Aorta (tissue), 5 donors: ENCODE measurements at regions not wholly inside any gene's neighbourhood (a gene's known extent, or its start where the extent isn't known, plus 50 kb on each side); places are given as distances from the start of the nearest gene placed in this dataset.

ENCODE experiments used
- ATAC-seq: fragments of 200-7000 bp; cut with Tn5 transposase; one replicate; pipeline ENCODE4 v1.9.1; 2022; ENCODE audit warnings: moderate library complexity; ENCODE audit not compliant: low FRiP score
- DNase-seq, 2 donors: peaks; one replicate each; pipeline ENCODE4 v3.0.0-alpha.2; 2020
- H3K27ac ChIP-seq, 2 donors: one replicate each; pipeline ENCODE4 v1.5.1; 2013; ENCODE audit warnings: low read length in 2 of 2, mild to moderate bottlenecking in 2 of 2, moderate library complexity in 2 of 2, control low read depth in 1 of 2, inconsistent platforms in 1 of 2, low read depth in 1 of 2
- H3K27me3 ChIP-seq, 2 donors: one replicate each; pipeline ENCODE4 v1.6.1; 2013; ENCODE audit warnings: control low read depth in 1 of 2, low read length in 1 of 2, mild to moderate bottlenecking in 1 of 2, moderate library complexity in 1 of 2; ENCODE audit not compliant: insufficient read depth in 2 of 2, control insufficient read depth in 1 of 2
- H3K36me3 ChIP-seq, 2 donors: one replicate each; pipeline ENCODE4 v1.6.1; 2013; ENCODE audit warnings: control low read depth in 1 of 2, low read length in 1 of 2, mild to moderate bottlenecking in 1 of 2; ENCODE audit not compliant: insufficient read depth in 2 of 2, control insufficient read depth in 1 of 2
- H3K4me1 ChIP-seq, 2 donors: one replicate each; pipeline ENCODE4 v1.6.1; 2013; ENCODE audit warnings: low read length in 2 of 2, control low read depth in 1 of 2, mild to moderate bottlenecking in 1 of 2, moderate library complexity in 1 of 2; ENCODE audit not compliant: insufficient read depth in 2 of 2, control insufficient read depth in 1 of 2
- H3K4me3 ChIP-seq, 2 donors: one replicate each; pipeline ENCODE4 v1.5.1; 2013; ENCODE audit warnings: low read length in 2 of 2, control low read depth in 1 of 2, mild to moderate bottlenecking in 1 of 2
- H3K9me3 ChIP-seq: one replicate; pipeline ENCODE4 v1.6.1; 2013; ENCODE audit warnings: mild to moderate bottlenecking, low read length; ENCODE audit not compliant: control insufficient read depth
- WGBS, 2 donors: extraction: QIAGEN DNeasy Blood & Tissue Kit; methylation state at CpG; one replicate each; pipeline ENCODE4 v1.1.7; 2013; 5-methylcytosine and 5-hydroxymethylcytosine counted together
- intact Hi-C, 2 donors: fragments of 100-400 bp; cut with DNase I; formaldehyde crosslinking; loops; one replicate each; pipeline versions ENCODE4 v1.14.2 to v1.15.0; 2022
- donor health status: healthy with polysubstance abuse.
- donor health status: Bipolar disorder and iron deficiency.
- donor health status: DM: no; HTN: no; CAD: no.
- donor health status: DM: no; HTN: no; CAD: no.
- donor health status: DM: yes; HTN: yes; CAD: no.

DNA sequence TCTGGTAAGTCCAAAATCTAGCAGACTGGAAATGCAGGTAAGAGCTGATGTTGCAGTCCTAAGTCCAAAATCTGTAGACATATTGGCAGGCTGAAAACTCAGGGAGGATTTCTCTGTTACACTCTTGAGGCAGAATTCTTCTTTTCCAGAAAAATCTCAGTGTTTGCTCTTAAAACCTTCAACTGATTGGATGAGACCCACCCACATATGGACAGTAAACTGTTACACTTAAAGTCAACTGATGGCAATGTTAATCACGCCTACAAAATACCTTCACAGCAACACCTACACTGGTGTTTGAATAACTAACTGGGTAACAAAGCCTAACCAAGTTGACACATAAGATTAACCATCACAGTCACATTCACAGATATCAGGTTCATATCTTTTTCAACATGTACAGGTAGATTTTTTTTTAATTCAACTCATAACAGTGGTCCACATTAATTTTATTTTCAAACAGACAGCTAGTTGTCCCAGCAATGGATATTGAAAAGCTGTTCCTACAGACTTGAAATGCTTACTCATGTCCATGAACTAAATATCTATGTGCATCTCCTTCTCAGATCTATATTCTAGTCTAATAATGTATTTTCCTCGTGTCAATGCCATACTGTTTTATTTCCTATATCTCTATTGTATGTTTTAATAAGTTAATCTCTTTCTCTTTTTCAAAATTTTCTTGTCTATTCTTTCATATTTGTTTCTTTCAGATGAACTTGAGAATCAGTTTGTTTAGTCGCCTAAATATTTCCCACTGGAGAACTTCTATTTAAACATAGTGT lies 110.1 kb downstream of the TMPRSS5 start:
- no peak for ATAC-seq
- no peaks in the 10 kb centered on the region for H3K27me3 ChIP-seq
- H3K4me3 ChIP-seq, result no peak overlapping the region
- DNase-seq, result no peak
- intact Hi-C loops, result no loop called here
- no peaks in the 10 kb centered on the region for H3K36me3 ChIP-seq
- WGBS, 2 donors, result 87 to 90% methylated on average over 3 of the region's 3 CpGs
- H3K27ac ChIP-seq, result no peak overlapping the region
- peaks cover 0 to 4% of the 10 kb centered on the region in 2 donors for H3K4me1 ChIP-seq
- no peaks in the 10 kb centered on the region for H3K9me3 ChIP-seq

- peak; percentile 77 to 84 for DNase-seq
- no peak overlapping the region for H3K4me3 ChIP-seq
- no peak overlapping the region for H3K27ac ChIP-seq
- 11 to 33% methylated on average over 6 of the region's 6 CpGs for WGBS, 2 donors
- no peaks in the 10 kb centered on the region for H3K9me3 ChIP-seq
- peak; percentile 46 for ATAC-seq
- no peaks in the 10 kb centered on the region for H3K36me3 ChIP-seq
- intact Hi-C loops, result no loop called here
- H3K4me1 ChIP-seq, result peaks cover 0 to 4% of the 10 kb centered on the region in 2 donors
- H3K27me3 ChIP-seq, result no peaks in the 10 kb centered on the region
Observed at GRCh38 chr11:113593698-113594308, 112.3 kb downstream of the TMPRSS5 start.

GRCh38 chr11:113591117-113591516 lies 115.0 kb downstream of the TMPRSS5 start:
- Histone ChIP-seq H3K27me3 (no peaks in the 10 kb centered on the region), H3K4me1 (peaks cover 0 to 4% of the 10 kb centered on the region in 2 donors), H3K27ac (no peak overlapping the region), H3K36me3 (no peaks in the 10 kb centered on the region), H3K4me3 (no peak overlapping the region), H3K9me3 (no peaks in the 10 kb centered on the region)
- 34 to 56% methylated on average over 3 of the region's 3 CpGs for WGBS, 2 donors
- intact Hi-C loops, result no loop called here
- ATAC-seq (no peak), DNase-seq (no peak)

- intact Hi-C loops, result no loop called here
- ATAC-seq (peak; percentile 52), DNase-seq (no peak)
- H3K9me3 ChIP-seq, result no peaks in the 10 kb centered on the region
- H3K36me3 ChIP-seq, result no peaks in the 10 kb centered on the region
- no peak overlapping the region for H3K4me3 ChIP-seq
- H3K27ac ChIP-seq, result no peak overlapping the region
- no peaks in the 10 kb centered on the region for H3K27me3 ChIP-seq
- WGBS, 2 donors, result 87 to 93% methylated on average over 4 of the region's 4 CpGs
- H3K4me1 ChIP-seq, result no peaks in the 10 kb centered on the region
Observed at GRCh38 chr11:113587308-113587739, 112.1 kb upstream of the DRD2 start.

DNA sequence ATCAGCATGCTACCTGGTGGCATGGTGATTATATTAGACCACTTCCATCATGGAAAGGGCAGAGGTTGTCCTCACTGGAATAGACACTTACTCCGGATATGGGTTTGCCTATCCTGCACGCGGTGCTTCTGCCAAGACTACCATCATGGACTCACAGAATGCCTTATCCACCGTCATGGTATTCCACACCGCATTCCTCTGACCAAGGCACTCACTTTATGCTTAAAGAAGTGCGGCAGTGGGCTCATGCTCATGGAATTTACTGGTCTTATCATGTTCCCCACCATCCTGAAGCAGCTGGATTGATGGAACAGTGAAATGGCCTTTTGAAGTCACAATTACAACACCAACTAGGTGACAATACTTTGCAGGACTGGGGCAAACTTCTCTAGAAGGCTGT lies 109.2 kb upstream of the DRD2 start:
- no peaks in the 10 kb centered on the region for H3K36me3 ChIP-seq
- no peak overlapping the region for H3K4me3 ChIP-seq
- no peaks in the 10 kb centered on the region for H3K4me1 ChIP-seq
- intact Hi-C loops, result no loop called here
- ATAC-seq (no peak), DNase-seq (no peak)
- no peaks in the 10 kb centered on the region for H3K27me3 ChIP-seq
- no peak overlapping the region for H3K27ac ChIP-seq
- no peaks in the 10 kb centered on the region for H3K9me3 ChIP-seq
- WGBS, 2 donors, result 94 to 97% methylated on average over 6 of the region's 6 CpGs

DNA sequence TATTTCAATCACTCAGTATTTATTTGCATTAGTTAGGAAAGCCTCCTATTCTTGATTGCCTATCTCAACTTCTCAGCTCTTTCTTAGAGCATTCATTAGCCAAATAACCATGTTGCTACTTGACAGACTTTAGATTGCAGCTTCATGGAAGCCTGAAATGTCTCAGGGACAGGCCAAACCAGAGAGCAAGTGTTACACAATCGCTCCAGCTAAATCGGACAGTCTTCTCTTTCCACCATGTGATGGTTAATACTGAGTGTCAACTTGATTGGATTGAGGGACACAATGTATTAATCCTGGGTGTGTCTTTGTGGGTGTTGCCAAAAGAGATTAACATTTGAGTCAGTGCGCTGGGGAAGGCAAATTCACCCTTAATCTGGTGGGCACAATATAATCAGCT lies 106.5 kb upstream of the DRD2 start:
- no peak overlapping the region for H3K27ac ChIP-seq
- H3K36me3 ChIP-seq, result no peaks in the 10 kb centered on the region
- 91 to 93% methylated on average over 3 of the region's 3 CpGs for WGBS, 2 donors
- H3K4me3 ChIP-seq, result no peak overlapping the region
- H3K27me3 ChIP-seq, result no peaks in the 10 kb centered on the region
- intact Hi-C loops, result no loop called here
- no peaks in the 10 kb centered on the region for H3K9me3 ChIP-seq
- DNase-seq (no peak), ATAC-seq (no peak)
- H3K4me1 ChIP-seq, result no peaks in the 10 kb centered on the region

DNA sequence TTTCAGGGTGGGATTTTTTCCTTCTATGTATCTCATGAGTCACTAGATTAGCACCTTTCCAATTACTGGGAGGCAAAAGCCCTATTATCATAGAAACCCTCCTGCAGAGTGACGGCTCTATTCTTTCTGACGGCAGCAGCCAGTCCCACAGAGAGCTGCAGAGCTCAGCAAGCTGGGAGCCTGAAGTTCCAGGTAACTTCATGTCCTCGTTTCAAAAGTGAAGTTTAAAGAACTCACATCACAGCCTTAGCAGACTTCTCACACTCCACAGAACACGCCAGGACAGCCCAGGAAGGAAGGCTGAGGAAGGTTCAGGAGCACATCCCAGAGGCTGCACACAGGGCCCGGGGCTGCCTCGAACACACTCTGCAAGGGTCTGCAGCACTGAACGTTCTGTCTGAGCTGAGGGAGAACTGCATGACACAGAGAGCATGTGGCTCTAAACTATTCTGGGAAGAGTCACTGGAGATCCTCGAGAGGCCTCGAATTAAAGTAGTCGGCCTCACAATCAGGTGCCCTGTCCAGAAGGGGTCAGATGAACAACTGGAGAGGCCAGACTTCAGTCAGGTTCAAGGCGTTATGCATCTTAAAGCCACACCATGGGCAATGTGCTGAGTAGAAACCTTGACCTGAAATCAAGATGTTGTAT lies 104.2 kb upstream of the DRD2 start:
- Histone ChIP-seq H3K4me1 (no peaks in the 10 kb centered on the region), H3K36me3 (no peaks in the 10 kb centered on the region), H3K4me3 (no peak overlapping the region), H3K27ac (no peak overlapping the region), H3K27me3 (no peaks in the 10 kb centered on the region), H3K9me3 (no peaks in the 10 kb centered on the region)
- 74 to 80% methylated on average over 11 of the region's 11 CpGs for WGBS, 2 donors
- ATAC-seq (no peak), DNase-seq (no peak)
- intact Hi-C loops, result no loop called here

GRCh38 chr11:113578715-113579250 lies 103.6 kb upstream of the DRD2 start:
- no peak overlapping the region for H3K27ac ChIP-seq
- DNase-seq (no peak), ATAC-seq (no peak)
- no peak overlapping the region for H3K4me3 ChIP-seq
- no peaks in the 10 kb centered on the region for H3K27me3 ChIP-seq
- WGBS, 2 donors, result 48% methylated on average over 5 of the region's 5 CpGs
- intact Hi-C loops, result no loop called here
- no peaks in the 10 kb centered on the region for H3K4me1 ChIP-seq
- H3K9me3 ChIP-seq, result no peaks in the 10 kb centered on the region
- no peaks in the 10 kb centered on the region for H3K36me3 ChIP-seq
